Colonic mucosa (tissue), 4 donors: ENCODE measurements at regions not wholly inside any gene's neighbourhood (a gene's known extent, or its start where the extent isn't known, plus 50 kb on each side); places are given as distances from the start of the nearest gene placed in this dataset.

Experiments
- DNase-seq: peaks from one replicate; pipeline ENCODE4 v3.0.0-alpha.2; 2020
- H3K27ac ChIP-seq: fragments of 200-600 bp; one replicate; pipeline ENCODE4 v1.8.0; 2021
- H3K27me3 ChIP-seq: fragments of 200-600 bp; one replicate; pipeline ENCODE4 v1.8.0; 2021
- H3K36me3 ChIP-seq: fragments of 200-600 bp; one replicate; pipeline ENCODE4 v1.8.0; 2021
- H3K4me1 ChIP-seq: fragments of 200-600 bp; one replicate; pipeline ENCODE4 v1.8.0; 2021; ENCODE audit warnings: mild to moderate bottlenecking
- H3K4me3 ChIP-seq: fragments of 200-600 bp; one replicate; pipeline ENCODE4 v1.8.0; 2021
- H3K9ac ChIP-seq, 2 donors: one replicate each; pipeline ENCODE4 v1.7.0; 2013; ENCODE audit warnings: control low read depth in 2 of 2, low read depth in 2 of 2, low read length in 2 of 2
- H3K9me3 ChIP-seq: fragments of 200-600 bp; one replicate; pipeline ENCODE4 v1.8.0; 2021
- CTCF ChIP-seq: fragments of 200-600 bp; IDR thresholded peaks from one replicate; pipeline ENCODE4 v1.8.0; 2022; ENCODE audit warnings: antibody characterized with exemption, mild to moderate bottlenecking
- intact Hi-C: fragments of 100-400 bp; cut with DNase I; formaldehyde crosslinking; loops from one replicate; pipeline ENCODE4 v1.14.1; 2022
- donor health status: healthy.
- donor health status: DM: no; HTN: no; CAD: no.
- donor health status: DM: no; HTN: no; CAD: no.

DNA sequence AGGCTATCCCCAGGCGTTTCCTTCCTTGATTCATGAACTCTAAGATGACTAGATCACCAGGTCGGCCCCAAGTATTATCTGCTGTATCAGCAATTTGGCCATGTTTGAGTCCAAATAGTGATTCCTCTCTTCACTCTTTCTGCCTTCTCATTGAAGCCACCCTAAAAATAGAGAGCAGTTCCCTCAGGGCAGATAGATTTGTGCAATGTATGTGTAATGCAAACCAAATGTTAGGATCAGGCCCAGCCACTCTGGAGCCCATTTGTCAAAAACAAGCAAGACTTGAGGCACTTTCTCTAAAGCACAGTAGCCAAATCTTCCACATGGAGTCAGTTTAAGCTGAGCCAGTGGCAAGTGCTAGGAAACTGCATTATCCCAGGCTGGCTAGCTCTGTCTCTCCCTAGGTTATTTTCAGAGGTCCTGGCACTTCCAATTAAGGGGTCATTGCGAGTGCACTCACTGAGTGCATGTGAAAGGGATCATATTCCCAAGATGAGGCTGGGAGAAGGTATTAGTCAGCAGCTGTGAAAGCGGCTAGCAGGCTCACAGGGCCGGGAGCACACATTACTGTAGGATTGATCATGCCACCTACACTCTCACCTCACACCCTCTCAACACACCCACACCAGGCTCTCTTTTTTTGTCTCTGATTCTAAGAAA, 97.9 kb upstream of the RAB3GAP2 start:
- Histone ChIP-seq H3K4me1 (no peaks in the 10 kb centered on the region), H3K9ac (no peak overlapping the region), H3K9me3 (no peaks in the 10 kb centered on the region), H3K4me3 (no peak overlapping the region), H3K27ac (no peak overlapping the region), H3K36me3 (no peaks in the 10 kb centered on the region), H3K27me3 (no peaks in the 10 kb centered on the region)
- TF ChIP-seq CTCF, result no peak
- intact Hi-C loops, result no loop called here
- DNase-seq, result no peak

DNA sequence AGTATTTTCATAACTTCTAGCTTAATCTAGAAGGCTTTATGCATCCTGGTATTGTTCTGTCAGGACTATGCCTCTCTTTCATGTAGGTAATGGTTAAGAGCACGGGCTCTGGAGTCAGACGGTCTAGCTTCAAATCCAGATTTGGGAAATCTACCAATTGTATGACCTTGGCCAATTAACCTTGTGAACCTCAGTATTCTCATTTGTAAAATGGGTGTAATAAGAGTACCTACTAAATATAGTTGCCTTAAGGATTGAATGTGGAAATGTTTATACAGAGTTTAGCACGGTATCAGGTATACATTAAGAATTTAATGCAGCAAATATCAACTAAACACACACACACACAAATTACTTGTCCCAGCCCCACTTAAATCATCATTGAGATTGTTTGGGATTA, 97.3 kb upstream of the RAB3GAP2 start:
- H3K4me3 ChIP-seq, result no peak overlapping the region
- H3K27me3 ChIP-seq, result no peaks in the 10 kb centered on the region
- no peak overlapping the region for H3K9ac ChIP-seq
- no peaks in the 10 kb centered on the region for H3K9me3 ChIP-seq
- H3K4me1 ChIP-seq, result no peaks in the 10 kb centered on the region
- intact Hi-C loops, result no loop called here
- no peak for DNase-seq
- no peak overlapping the region for H3K27ac ChIP-seq
- no peaks in the 10 kb centered on the region for H3K36me3 ChIP-seq
- TF ChIP-seq CTCF, result no peak

- H3K4me1 ChIP-seq, result no peaks in the 10 kb centered on the region
- no peak for TF ChIP-seq CTCF
- no peak overlapping the region for H3K27ac ChIP-seq
- DNase-seq, result no peak
- H3K27me3 ChIP-seq, result no peaks in the 10 kb centered on the region
- H3K4me3 ChIP-seq, result no peak overlapping the region
- H3K36me3 ChIP-seq, result no peaks in the 10 kb centered on the region
- no peak overlapping the region for H3K9ac ChIP-seq
- intact Hi-C loops, result no loop called here
- H3K9me3 ChIP-seq, result no peaks in the 10 kb centered on the region
Measured at GRCh38 chr1:220368352-220369265, 96.4 kb upstream of the RAB3GAP2 start.

DNA sequence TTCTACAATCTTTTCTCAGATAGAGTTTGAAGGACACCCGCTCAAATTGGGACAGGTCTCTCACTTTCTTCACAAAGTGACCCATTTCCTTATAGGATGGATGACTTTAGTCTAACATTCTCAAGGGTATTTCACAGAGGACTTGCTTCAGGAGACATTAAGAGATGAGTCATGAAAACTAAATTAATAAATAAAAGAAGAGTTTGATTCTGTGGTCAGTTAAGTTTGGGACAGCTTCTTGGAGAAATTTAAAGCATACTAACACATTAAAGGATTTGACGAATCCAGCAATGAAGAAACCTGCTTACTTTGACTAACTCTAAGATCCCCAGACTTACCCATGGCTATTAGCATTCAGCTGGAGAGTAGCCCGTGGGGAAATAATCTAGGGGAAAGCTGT, 95.6 kb upstream of the RAB3GAP2 start:
- no peak overlapping the region for H3K27ac ChIP-seq
- no peak for DNase-seq
- H3K9ac ChIP-seq, result no peak overlapping the region
- no peaks in the 10 kb centered on the region for H3K27me3 ChIP-seq
- no peak overlapping the region for H3K4me3 ChIP-seq
- no peaks in the 10 kb centered on the region for H3K36me3 ChIP-seq
- H3K4me1 ChIP-seq, result no peaks in the 10 kb centered on the region
- intact Hi-C loops, result no loop called here
- no peaks in the 10 kb centered on the region for H3K9me3 ChIP-seq
- no peak for TF ChIP-seq CTCF

- DNase-seq, result no peak
- intact Hi-C loops, result no loop called here
- TF ChIP-seq CTCF, result no peak
- Histone ChIP-seq H3K27ac (no peak overlapping the region), H3K9me3 (no peaks in the 10 kb centered on the region), H3K36me3 (no peaks in the 10 kb centered on the region), H3K9ac (no peak overlapping the region), H3K27me3 (no peaks in the 10 kb centered on the region), H3K4me1 (no peaks in the 10 kb centered on the region), H3K4me3 (no peak overlapping the region)
Measured at GRCh38 chr1:220366269-220366668, 94.0 kb upstream of the RAB3GAP2 start.
